Hindlimb muscle (tissue), 1 donor: ENCODE measurements at regions not wholly inside any gene's neighbourhood (a gene's known extent, or its start where the extent isn't known, plus 50 kb on each side); places are given as distances from the start of the nearest gene placed in this dataset.

Source experiments
- DNase-seq: peaks from one replicate; pipeline ENCODE4 v3.0.0-alpha.2; 2013

DNA sequence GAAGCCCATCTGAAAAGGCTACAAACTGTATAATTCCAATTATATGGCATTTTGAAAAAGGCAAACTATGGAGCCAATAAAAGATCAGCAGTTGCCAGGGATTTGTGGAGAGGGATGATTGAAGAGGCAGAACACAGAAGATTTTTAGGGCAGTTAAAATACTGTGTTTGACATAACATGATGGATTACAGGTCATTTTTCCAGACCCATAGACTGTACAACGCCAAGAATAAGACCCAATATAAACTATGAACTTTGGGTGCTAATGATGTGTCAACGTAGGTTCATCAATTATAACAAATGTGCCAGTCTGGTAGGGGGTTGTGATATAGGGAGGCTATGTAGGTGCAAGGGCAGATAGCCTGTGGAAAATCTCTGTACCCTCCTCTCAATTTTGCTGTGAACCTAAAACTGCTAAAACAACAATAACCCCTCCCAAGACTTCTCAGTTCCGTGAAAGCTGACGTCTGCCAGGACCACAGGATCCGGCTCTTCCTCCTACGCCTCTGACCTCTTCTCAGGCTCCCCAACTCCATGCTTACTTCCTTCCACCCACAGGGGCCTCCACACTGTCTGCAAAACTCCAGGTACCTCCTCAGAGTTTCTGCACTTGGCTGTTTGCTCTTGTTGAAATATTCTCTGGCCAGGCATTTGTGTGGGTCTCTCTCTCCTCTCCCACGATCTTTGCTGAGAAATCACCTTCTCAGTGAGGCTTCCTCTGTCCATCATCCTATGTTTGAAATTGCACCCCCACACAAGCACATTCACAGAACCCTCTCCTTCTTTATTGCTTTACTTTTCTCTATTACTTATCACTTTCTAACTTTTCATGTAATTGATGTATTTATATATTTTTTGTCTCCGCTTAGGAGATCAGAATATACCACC lies 131.4 kb downstream of the BBS10 start:
- DNase-seq, result no peak

DNA sequence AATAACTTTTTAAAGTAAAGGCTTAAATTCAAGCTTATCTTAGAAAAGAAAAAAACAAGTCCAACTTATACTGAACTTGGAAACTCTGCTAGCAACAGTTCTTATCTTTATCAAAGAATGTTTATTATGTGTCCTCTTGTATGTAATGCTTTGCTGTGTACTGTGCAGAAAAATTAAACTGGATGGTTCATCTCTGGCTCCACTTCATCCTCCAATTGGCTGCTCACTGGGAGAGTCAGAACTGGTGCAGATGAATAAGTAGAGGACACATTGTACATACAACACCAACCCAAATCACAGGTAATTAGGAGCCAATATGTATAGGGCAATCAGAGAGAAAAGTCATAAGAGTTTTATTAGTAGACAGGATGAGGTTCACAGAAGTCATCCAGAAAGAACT lies 123.6 kb upstream of the NAP1L1 start:
- DNase-seq, result no peak

GRCh38 chr12:76206677-76207072 lies 122.2 kb upstream of the NAP1L1 start:
- no peak for DNase-seq

GRCh38 chr12:76206039-76206676 lies 121.7 kb upstream of the NAP1L1 start:
- DNase-seq, result no peak

GRCh38 chr12:76202621-76203020 lies 118.1 kb upstream of the NAP1L1 start:
- DNase-seq, result no peak

- no peak for DNase-seq
Observed at GRCh38 chr12:76201758-76202157, 117.3 kb upstream of the NAP1L1 start.

DNA sequence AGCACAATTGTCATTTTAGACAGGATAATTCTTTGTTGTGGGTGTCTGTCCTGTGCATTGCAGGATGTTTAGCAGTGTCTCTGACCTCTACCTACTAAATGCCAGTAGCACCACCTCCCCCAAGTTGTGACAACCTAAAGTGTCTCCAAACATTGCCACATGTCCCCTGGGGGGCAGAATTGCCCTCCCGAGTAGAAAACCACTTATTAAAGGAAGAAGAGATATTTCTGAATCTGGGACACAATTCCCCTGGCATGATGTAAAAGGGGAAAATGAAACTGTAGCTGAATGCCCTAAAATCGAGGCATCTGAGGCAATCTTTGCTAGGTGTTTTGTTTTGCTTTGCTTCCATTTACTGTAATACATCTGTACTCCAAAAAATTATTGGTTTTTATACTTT lies 116.8 kb upstream of the NAP1L1 start:
- DNase-seq, result no peak

- no peak for DNase-seq
Observed at GRCh38 chr12:76199808-76200207, 115.3 kb upstream of the NAP1L1 start.

GRCh38 chr12:76198839-76199238 lies 114.4 kb upstream of the NAP1L1 start:
- no peak for DNase-seq

DNA sequence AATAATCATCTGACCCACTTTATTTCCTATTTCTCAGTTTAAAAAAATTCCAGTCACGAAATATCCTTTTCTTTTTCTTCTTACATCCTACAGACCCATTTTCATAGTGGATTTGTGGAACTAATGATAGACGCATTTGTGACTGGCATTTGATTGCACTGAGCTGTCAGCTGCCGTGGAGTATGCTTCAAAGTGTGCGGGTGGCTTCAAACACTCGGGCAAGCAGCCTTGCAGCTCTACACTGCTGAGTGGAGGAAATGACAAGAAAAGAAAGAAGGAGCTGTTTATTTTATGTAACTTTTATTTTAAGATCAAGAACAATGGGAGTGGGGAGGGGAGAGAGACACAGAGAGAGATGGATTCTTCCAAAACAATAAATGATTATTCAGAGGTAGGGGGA lies 112.8 kb upstream of the NAP1L1 start:
- DNase-seq, result no peak

DNA sequence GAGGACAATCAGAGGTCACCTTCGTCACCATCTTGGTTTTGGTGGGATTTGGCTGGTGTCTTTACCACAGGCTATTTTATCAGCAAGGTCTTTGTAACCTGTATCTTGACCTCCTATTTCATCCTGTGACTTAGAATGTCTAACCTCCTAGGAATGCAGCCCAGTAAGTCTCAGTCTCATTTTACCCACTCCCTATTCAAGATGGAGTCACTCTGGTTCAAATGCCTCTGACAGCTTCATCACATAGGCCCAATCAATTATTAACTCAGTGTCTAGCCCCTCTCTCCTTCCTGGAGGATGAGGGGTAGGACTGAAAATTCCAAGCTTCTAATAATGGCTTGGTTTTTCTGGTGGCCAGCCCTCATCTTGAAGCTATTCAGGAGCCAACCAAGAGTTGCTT lies 111.4 kb upstream of the NAP1L1 start:
- no peak for DNase-seq

- DNase-seq, result no peak
Observed at GRCh38 chr12:76194724-76195123, 110.2 kb upstream of the NAP1L1 start.

DNA sequence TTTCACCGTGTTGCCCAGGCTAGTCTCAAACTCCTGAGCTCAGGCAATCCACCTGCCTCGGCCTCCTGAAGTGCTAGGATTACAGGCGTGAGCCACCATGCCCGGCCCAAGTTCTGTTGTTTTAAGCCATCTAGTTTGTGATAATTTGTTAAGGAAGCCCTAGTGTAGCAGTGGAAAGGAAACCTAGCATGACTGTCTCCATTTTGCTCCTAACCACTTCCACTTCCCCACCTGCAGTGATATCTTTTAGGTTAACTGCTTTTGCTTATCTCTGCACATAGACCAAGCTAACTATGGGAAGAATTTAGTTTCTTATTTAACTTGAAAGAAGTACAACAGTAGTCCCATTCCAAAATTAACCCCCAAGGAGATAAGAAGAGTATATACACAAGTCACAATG lies 109.5 kb upstream of the NAP1L1 start:
- no peak for DNase-seq

- DNase-seq, result no peak
Observed at GRCh38 chr12:76192416-76192815, 107.9 kb upstream of the NAP1L1 start.

GRCh38 chr12:76190299-76190698 lies 105.8 kb upstream of the NAP1L1 start:
- no peak for DNase-seq

DNA sequence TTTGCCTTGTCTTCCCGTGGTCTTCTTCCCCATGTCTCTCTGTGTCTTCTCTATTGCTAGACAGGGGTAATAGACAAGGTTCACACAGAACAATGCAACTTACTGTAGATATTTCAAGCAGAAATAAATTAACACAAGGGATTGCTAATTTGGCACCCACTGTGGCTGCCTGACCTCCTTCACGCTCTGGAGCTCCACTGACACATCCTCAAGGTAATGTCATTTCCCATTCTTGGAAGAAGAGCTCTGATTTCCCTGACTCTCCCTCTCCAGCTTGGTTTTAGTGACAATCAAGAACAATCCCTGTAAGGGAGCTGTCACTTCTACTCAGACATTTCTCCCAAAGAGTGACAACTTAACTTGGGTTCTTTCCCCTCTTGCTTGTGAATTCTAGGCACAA lies 105.4 kb upstream of the NAP1L1 start:
- no peak for DNase-seq

DNA sequence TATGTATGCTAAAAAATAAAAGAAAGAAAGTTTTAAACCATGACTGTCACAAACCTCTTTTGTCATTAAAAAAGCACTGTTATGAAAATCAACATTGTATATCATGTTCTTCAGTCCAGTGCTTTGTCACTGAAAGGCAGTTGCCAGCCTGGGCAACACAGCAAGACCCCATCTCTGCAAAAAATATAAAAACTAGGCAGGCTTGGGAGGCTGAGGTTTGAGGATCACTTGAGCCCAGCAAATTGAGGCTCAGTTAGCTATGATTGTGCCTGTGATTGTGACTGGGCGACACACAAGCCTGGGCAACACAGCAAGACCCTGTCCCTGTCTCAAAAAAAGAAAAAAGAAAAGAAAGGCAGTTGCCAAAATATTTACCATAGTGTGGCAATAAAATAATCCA lies 102.7 kb upstream of the NAP1L1 start:
- no peak for DNase-seq

DNA sequence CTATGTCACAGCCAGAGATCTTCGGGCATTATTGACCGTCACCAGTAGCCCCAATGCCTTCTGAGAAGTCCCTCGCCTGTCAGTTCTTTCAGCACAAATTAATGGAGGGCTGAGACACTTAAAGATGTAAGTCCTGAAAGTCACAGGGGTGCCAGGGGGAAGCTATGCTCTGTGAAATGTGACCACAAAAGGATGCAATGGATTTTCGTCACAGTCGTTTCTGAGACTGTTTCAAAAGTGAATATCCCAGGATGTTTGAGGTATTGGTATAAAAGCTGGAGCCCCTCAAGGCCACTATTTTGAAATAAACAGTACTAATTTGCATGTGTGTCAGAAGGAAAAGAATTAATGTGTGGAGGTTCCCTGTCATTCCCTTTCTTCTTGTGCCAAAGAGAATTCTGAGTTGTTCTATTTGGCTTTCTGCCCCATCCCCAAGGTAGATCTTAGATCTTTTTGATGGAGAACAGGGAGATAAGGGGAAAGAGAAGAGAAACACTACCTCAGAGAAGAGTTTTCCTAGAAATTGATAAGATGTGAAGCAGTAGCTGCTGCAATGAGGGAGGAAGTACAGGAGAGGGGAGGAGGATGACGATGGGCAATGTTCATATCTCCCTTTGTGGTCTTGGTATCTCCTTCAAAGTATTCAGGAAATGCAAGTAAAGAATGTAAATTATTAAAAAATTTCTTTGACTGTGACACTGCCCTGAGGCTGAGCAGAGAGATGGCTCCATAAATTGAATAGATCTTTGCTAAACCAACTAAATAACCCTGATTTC lies 101.8 kb upstream of the NAP1L1 start:
- no peak for DNase-seq

DNA sequence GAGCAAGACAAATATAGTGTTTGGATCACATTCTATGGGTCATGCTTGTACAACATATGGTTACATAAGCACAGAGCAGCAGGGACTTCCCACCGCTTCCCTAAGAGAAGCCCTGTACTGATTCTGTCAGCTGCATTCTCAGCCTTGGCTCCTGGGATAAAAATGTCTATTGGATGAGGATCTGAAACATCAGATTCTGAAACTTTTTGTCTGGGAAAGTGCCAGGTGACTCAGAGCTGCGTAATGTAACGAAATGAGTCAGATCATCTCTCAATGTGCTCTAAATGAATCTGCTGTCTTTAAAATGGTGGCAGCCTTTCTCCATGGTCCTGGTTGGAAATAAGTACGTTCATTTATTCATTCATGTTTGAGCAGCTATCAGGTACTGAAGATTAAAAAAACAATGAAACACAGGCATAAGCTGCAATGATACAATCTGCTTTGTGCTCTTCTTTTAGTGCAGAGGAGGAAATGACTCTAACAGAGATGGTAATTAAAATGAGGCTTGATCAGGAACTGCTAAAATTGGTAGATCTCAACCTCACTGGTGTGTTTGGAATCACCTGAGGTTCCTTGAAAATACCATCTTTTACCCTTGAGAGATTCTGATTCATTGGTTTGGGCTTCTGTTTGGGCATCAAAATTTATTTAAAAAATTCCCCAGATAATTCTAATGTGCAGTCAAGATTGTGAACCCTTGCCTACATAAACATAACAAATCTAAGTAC lies 99.1 kb upstream of the NAP1L1 start:
- peak; percentile 48 for DNase-seq

DNA sequence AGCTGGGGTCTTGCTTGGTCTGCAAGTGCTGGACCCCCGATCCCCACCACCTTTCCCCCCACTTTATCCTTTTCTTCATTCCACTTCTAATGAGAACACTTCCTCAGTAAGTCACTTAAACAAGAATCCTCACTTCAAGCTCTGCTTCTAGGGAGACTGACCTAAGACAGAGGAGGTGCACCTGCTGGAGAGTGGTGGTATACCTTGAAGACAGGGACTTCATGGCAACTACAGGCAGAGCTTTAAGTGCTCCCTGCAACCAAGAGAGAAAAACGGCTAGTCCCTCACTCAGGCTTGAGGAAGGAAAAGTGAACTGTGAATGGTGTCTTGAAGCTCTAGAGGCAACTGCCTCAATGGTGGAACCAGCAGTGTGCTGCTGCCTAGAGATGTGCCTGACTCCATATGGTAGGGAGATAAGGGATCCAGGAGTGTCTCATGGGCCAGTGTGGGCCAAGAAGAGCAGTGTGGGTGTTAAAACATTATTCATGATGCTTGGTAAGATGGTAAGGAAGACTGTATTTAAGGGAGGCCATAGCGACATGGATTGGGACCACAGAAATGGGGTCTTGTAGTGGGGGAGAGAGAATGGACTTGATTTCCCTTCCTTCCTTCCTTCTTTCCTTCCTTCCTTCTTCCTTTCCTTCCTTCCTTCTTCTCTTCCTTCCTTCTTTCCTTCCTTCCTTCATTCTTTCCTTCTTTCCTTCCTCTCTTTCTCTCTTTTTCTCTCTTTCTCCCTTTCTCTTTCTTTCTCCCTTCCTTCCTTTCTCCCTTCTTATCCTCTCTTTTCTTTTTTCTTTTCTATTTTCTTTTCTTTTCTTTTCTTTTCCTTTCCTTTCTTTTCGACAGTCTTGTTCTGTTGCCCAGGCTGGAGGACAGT lies 96.2 kb upstream of the NAP1L1 start:
- DNase-seq, result no peak

DNA sequence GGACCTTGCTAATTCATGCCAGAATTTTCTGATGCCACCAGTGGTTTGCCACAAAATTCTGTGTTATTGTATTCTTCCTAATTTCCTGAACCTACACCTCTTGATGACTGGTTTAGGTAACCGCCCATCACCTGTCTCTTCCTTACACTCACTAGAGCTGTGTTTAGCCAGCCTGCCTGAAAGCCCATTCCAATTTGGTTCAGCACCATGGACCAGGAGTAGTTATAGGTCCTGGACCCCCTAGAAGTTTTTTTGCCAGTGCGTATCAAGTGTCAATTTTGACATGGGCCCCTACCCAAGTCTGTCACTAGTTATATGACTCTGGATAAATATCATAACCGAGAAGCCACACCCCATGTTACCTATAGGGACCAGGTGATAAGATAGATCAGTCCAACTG lies 94.0 kb upstream of the NAP1L1 start:
- no peak for DNase-seq

DNA sequence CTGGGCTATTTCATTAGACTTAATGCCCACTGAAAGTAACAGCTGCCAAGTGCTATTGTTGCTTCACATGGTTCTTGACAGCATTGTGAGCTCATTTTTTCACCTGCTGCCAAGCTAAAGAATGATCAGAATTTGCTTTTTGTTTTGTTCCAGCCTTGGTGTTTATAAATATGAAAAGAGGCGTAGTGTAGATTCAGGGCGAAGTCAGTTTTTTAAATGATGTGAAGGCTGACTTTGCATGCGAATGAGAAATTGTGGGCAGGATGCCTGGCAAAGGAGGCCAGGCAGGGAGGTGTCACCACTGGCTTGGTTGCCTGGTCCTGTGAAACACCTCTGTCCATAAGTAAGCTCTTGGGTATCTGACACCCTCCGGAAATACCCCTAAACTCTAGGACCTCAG lies 93.3 kb upstream of the NAP1L1 start:
- DNase-seq, result no peak
